Tibial nerve (tissue), 4 donors: ENCODE measurements at regions not wholly inside any gene's neighbourhood (a gene's known extent, or its start where the extent isn't known, plus 50 kb on each side); places are given as distances from the start of the nearest gene placed in this dataset.

Experiments used
- DNase-seq, 2 donors: peaks; one replicate each; pipeline ENCODE4 v3.0.0-alpha.2; 2019; ENCODE audit warnings: low spot score in 2 of 2
- H3K27ac ChIP-seq, 4 donors: fragments of 200-600 bp; sonication (generic) in 3 of 4; one replicate each; pipeline ENCODE4 v1.5.1; 2017 to 2019; ENCODE audit warnings: mild to moderate bottlenecking in 1 of 4
- H3K27me3 ChIP-seq, 2 donors: fragments of 200-600 bp; sonication (generic) in 1 of 2; one replicate each; pipeline versions ENCODE4 v1.5.1 to v1.6.0; 2017 to 2019
- H3K36me3 ChIP-seq, 3 donors: fragments of 200-600 bp; sonication (generic); one replicate each; pipeline ENCODE4 v1.5.1; 2018 to 2019
- H3K4me1 ChIP-seq, 4 donors: fragments of 200-600 bp; sonication (generic) in 3 of 4; one replicate each; pipeline ENCODE4 v1.5.1; 2017 to 2019
- H3K4me3 ChIP-seq, 4 donors: fragments of 200-600 bp; sonication (generic) in 3 of 4; one replicate each; pipeline ENCODE4 v1.5.1; 2017 to 2019; ENCODE audit warnings: mild to moderate bottlenecking in 1 of 4, moderate library complexity in 1 of 4
- H3K9me3 ChIP-seq, 4 donors: fragments of 200-600 bp; sonication (generic) in 3 of 4; one replicate each; pipeline ENCODE4 v1.5.1; 2017 to 2019
- EP300 ChIP-seq, 2 donors: sonication (generic); formaldehyde crosslinking; IDR thresholded peaks; one replicate each; pipeline ENCODE4 v1.6.1; 2017; ENCODE audit warnings: antibody characterized with exemption in 2 of 2, mild to moderate bottlenecking in 1 of 2
- POLR2A ChIP-seq, 2 donors: fragments of 450-650 bp; IDR thresholded peaks; one replicate each; pipeline ENCODE4 v1.6.1; 2017; ENCODE audit warnings: antibody characterized with exemption in 2 of 2, mild to moderate bottlenecking in 2 of 2, moderate library complexity in 2 of 2
- WGBS, 2 donors: methylation state at CpG; one replicate each; pipeline ENCODE4 v1.1.5; 2018; 5-methylcytosine and 5-hydroxymethylcytosine counted together
- TF ChIP-seq, protein P1 (sequence below), 5 experiments: fragments of 200-600 bp in 3 of 5; fragments of 450-650 bp in 2 of 5; sonication (generic) in 3 of 5; IDR thresholded peaks; one replicate each; pipeline ENCODE4 v1.5.1; 2016 to 2019; ENCODE audit warnings: antibody characterized with exemption in 5 of 5, mild to moderate bottlenecking in 3 of 5, moderate library complexity in 2 of 5

- WGBS, 2 donors = 90% methylated on average over 3 of the region's 3 CpGs
- no peaks in the 10 kb centered on the region for H3K27me3 ChIP-seq
These were observed 345.4 kb upstream of the NPSR1 start for GRCh38 chr7:34312624-34313023.

DNA sequence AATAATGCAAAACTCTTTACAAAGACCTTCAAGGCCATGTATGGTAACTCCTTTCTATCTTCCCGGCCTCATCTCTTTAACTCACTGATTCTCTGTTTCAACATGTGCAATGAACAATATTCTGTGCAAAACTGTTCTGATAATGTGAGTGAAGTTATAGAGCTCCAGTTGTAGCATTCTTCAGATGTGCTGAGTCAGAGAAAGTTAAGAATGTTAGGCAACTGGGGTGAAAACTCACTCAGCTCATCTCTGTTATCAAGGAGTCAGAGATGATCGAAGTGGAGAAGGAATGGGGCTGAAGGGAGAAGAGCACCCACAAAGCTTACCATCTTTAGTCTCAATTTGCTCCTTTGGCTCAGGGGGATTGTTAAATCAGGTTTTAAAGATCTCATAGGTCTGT lies 344.7 kb upstream of the NPSR1 start:
- Histone ChIP-seq H3K36me3 (no peaks in the 10 kb centered on the region), H3K9me3 (peaks cover 0 to 8% (median 0%) of the 10 kb centered on the region in 4 donors), H3K27me3 (no peaks in the 10 kb centered on the region), H3K4me1 (no peaks in the 10 kb centered on the region), H3K4me3 (no peak overlapping the region), H3K27ac (no peak overlapping the region)
- TF ChIP-seq POLR2A (IDR thresholded peaks at IDR 0.05) (no peak), EP300 (IDR thresholded peaks at IDR 0.05) (no peak)
- TF ChIP-seq, protein P1, sequence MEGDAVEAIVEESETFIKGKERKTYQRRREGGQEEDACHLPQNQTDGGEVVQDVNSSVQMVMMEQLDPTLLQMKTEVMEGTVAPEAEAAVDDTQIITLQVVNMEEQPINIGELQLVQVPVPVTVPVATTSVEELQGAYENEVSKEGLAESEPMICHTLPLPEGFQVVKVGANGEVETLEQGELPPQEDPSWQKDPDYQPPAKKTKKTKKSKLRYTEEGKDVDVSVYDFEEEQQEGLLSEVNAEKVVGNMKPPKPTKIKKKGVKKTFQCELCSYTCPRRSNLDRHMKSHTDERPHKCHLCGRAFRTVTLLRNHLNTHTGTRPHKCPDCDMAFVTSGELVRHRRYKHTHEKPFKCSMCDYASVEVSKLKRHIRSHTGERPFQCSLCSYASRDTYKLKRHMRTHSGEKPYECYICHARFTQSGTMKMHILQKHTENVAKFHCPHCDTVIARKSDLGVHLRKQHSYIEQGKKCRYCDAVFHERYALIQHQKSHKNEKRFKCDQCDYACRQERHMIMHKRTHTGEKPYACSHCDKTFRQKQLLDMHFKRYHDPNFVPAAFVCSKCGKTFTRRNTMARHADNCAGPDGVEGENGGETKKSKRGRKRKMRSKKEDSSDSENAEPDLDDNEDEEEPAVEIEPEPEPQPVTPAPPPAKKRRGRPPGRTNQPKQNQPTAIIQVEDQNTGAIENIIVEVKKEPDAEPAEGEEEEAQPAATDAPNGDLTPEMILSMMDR (IDR thresholded peaks at IDR 0.05) = no peak
- DNase-seq = no peak
- WGBS, 2 donors = 90 to 93% methylated on average over 2 of the region's 2 CpGs

More at GRCh38 chr7:34312624-34313023, 345.4 kb upstream of the NPSR1 start:
- H3K36me3 ChIP-seq = no peaks in the 10 kb centered on the region
- no peak for TF ChIP-seq EP300 (IDR thresholded peaks at IDR 0.05)
- TF ChIP-seq, protein P1 (IDR thresholded peaks at IDR 0.05) = no peak
- no peak for TF ChIP-seq POLR2A (IDR thresholded peaks at IDR 0.05)
- no peak for DNase-seq
- no peak overlapping the region for H3K27ac ChIP-seq
- no peaks in the 10 kb centered on the region for H3K4me1 ChIP-seq
- H3K4me3 ChIP-seq = no peak overlapping the region
- peaks cover 0 to 8% (median 0%) of the 10 kb centered on the region in 4 donors for H3K9me3 ChIP-seq

DNA sequence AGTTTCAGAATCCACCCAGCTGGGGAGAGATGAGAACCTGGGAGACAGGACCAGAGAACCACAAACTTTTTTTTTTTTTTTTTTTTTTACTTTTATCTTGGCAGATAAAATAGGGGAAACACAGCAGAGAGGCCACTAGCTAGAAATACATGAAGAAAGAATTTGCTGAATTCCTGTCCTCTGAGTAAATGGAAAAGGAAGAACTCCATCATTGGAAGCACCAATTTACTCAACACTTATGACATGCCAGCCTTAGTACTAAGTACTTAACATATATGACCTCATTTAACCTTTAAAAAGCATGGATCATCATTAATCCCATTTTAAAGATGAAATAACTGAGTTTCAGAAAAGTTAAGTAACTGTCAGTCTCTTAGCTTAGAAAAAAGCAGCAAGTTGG lies 343.0 kb upstream of the NPSR1 start:
- TF ChIP-seq, protein P1 (IDR thresholded peaks at IDR 0.05) = no peak
- TF ChIP-seq EP300 (IDR thresholded peaks at IDR 0.05) (no peak), POLR2A (IDR thresholded peaks at IDR 0.05) (no peak)
- Histone ChIP-seq H3K9me3 (peaks cover 0 to 8% (median 0%) of the 10 kb centered on the region in 4 donors), H3K4me3 (no peak overlapping the region), H3K36me3 (no peaks in the 10 kb centered on the region), H3K27ac (no peak overlapping the region), H3K27me3 (no peaks in the 10 kb centered on the region), H3K4me1 (no peaks in the 10 kb centered on the region)
- no peak for DNase-seq

- no peaks in the 10 kb centered on the region for H3K27me3 ChIP-seq
- H3K4me3 ChIP-seq = no peak overlapping the region
- peaks cover 0 to 5% (median 0%) of the 10 kb centered on the region in 4 donors for H3K4me1 ChIP-seq
- no peak for TF ChIP-seq POLR2A (IDR thresholded peaks at IDR 0.05)
- DNase-seq = no peak
- no peaks in the 10 kb centered on the region for H3K36me3 ChIP-seq
- peaks cover 0 to 8% (median 0%) of the 10 kb centered on the region in 4 donors for H3K9me3 ChIP-seq
- 96 to 100% methylated on average over 1 of the region's 1 CpG for WGBS, 2 donors
- H3K27ac ChIP-seq = no peak overlapping the region
These were observed 341.0 kb upstream of the NPSR1 start for GRCh38 chr7:34317039-34317438.

- no peaks in the 10 kb centered on the region for H3K9me3 ChIP-seq
- H3K27me3 ChIP-seq = no peaks in the 10 kb centered on the region
- WGBS, 2 donors = 74 to 88% methylated on average over 6 of the region's 6 CpGs
- no peaks in the 10 kb centered on the region for H3K36me3 ChIP-seq
- no peak overlapping the region for H3K27ac ChIP-seq
- no peak overlapping the region for H3K4me3 ChIP-seq
- peaks cover 0 to 5% (median 0%) of the 10 kb centered on the region in 4 donors for H3K4me1 ChIP-seq
- DNase-seq = no peak
- TF ChIP-seq, protein P1 (IDR thresholded peaks at IDR 0.05) = no peak
- TF ChIP-seq POLR2A (IDR thresholded peaks at IDR 0.05) (no peak), EP300 (IDR thresholded peaks at IDR 0.05) (no peak)
These were observed 337.6 kb upstream of the NPSR1 start for GRCh38 chr7:34320412-34320811.
